ENCODE measurements at regions not wholly inside any gene's neighbourhood (a gene's known extent, or its start where the extent isn't known, plus 50 kb on each side); places are given as distances from the start of the nearest gene placed in this dataset.

DNA sequence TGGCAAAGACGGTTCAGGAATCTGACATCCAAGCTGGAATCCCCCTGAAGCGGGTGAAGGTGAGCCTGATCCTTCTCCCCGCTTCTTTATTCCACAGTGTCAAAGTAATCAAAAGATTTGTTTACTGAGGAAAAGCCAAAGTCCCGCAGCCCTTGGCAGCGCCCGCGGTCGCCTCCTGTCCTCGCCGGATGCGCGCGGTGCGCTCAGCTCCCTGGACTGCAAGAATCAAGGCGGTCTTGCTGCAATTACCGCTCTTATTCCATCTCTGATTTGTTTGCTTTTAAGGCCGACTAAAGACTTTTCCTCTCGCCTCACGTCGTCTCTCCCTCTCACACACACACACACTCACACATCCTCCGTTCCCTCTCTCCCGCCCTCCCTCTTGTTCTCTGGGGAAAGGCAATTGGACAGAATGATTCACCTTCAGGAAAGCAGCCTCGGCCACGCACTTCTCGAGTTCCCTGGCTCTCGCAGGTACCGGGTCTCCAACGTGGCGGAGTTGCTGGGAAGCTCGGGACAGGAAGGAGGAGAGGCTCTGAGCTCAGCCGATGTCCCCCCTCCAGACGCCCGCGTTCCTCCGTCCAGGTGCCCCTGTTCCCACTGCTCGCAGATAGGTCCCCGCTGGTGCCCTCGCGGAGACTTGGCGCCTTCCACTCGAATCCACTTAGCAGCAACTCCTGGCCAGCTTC lies 68.6 kb upstream of the USP15 start:
- TF ChIP-seq POLR2A (IDR thresholded peaks at IDR 0.05), result no peak
- TF ChIP-seq, protein P1, sequence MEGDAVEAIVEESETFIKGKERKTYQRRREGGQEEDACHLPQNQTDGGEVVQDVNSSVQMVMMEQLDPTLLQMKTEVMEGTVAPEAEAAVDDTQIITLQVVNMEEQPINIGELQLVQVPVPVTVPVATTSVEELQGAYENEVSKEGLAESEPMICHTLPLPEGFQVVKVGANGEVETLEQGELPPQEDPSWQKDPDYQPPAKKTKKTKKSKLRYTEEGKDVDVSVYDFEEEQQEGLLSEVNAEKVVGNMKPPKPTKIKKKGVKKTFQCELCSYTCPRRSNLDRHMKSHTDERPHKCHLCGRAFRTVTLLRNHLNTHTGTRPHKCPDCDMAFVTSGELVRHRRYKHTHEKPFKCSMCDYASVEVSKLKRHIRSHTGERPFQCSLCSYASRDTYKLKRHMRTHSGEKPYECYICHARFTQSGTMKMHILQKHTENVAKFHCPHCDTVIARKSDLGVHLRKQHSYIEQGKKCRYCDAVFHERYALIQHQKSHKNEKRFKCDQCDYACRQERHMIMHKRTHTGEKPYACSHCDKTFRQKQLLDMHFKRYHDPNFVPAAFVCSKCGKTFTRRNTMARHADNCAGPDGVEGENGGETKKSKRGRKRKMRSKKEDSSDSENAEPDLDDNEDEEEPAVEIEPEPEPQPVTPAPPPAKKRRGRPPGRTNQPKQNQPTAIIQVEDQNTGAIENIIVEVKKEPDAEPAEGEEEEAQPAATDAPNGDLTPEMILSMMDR (IDR thresholded peaks at IDR 0.05), result no peak
